IMR-90 (cell line): ENCODE measurements at regions not wholly inside any gene's neighbourhood (a gene's known extent, or its start where the extent isn't known, plus 50 kb on each side); places are given as distances from the start of the nearest gene placed in this dataset.

Experiments used
- ATAC-seq: fragments of 200-7000 bp; cut with Tn5 transposase; 2 replicates; pipeline ENCODE4 v1.9.1; 2020; ENCODE audit warnings: low read depth, mild to moderate bottlenecking, moderate library complexity
- BruUV-seq: library from RNA; stranded (reverse); fragments of 400-500 nt; replicated peaks from 2 replicates; lab custom pipeline; 2021; lab: Mats Ljungman, UMichigan
- CTCF ChIA-PET: fragments of 300-600 bp; formaldehyde crosslinking; extraction: SDS; loops from one replicate; lab custom pipeline; 2021; ENCODE audit warnings: antibody characterized with exemption; lab: Yijun Ruan, JAX
- POLR2A ChIA-PET: fragments of 300-600 bp; sonication (Branson Sonifier 250); formaldehyde crosslinking; loops from one replicate; lab custom pipeline; 2022; ENCODE audit warnings: antibody characterized with exemption; ENCODE audit not compliant: unreplicated experiment; lab: Charles Lee
- DNase-seq: peaks from one replicate; pipeline ENCODE4 v3.0.0; 2013
- H2AFZ ChIP-seq: replicated peaks from 2 replicates; pipeline ENCODE3; 2013; ENCODE audit warnings: low read length, mild to moderate bottlenecking; ENCODE audit not compliant: poor library complexity
- H2AK5ac ChIP-seq: 2 replicates; pipeline ENCODE4 v1.6.1; 2013; ENCODE audit warnings: low read depth, low read length, inconsistent platforms
- H2AK9ac ChIP-seq: replicated peaks from 2 replicates; pipeline ENCODE3; 2013; ENCODE audit warnings: mild to moderate bottlenecking, low read depth, low read length, moderate library complexity; ENCODE audit not compliant: poor library complexity
- H2BK120ac ChIP-seq: 2 replicates; pipeline ENCODE4 v1.6.1; 2013; ENCODE audit warnings: low read depth, low read length, inconsistent platforms
- H2BK15ac ChIP-seq: 3 replicates; pipeline ENCODE4 v1.6.1; 2013; ENCODE audit warnings: low read depth, low read length, inconsistent platforms
- H2BK20ac ChIP-seq: 2 replicates; pipeline ENCODE4 v1.6.1; 2013; ENCODE audit warnings: low read depth, mild to moderate bottlenecking, inconsistent platforms, low read length, moderate library complexity
- H2BK5ac ChIP-seq: 2 replicates; pipeline ENCODE4 v1.6.1; 2013; ENCODE audit warnings: mild to moderate bottlenecking, low read depth, low read length, inconsistent platforms; ENCODE audit not compliant: poor library complexity, severe bottlenecking
- H3K14ac ChIP-seq: replicated peaks from 2 replicates; pipeline ENCODE4 v1.6.1; 2013; ENCODE audit warnings: low read depth, low read length, inconsistent platforms
- H3K18ac ChIP-seq: 2 replicates; pipeline ENCODE4 v1.6.1; 2013; ENCODE audit warnings: low read depth, low read length, control low read depth
- H3K23ac ChIP-seq: 2 replicates; pipeline ENCODE4 v1.6.1; 2013; ENCODE audit warnings: low read depth, low read length, inconsistent platforms
- H3K27ac ChIP-seq: 2 replicates; pipeline ENCODE4 v1.5.1; 2013; ENCODE audit warnings: mild to moderate bottlenecking, control low read depth, low read length; ENCODE audit not compliant: insufficient read depth
- H3K27me3 ChIP-seq: 2 replicates; pipeline ENCODE4 v1.6.1; 2013; ENCODE audit warnings: low read length; ENCODE audit not compliant: control insufficient read depth, insufficient read depth
- H3K36me3 ChIP-seq: 2 replicates; pipeline ENCODE4 v1.6.1; 2013; ENCODE audit warnings: low read length, mixed read lengths; ENCODE audit not compliant: control insufficient read depth, insufficient read depth
- H3K4ac ChIP-seq: 2 replicates; pipeline ENCODE4 v1.6.1; 2013; ENCODE audit warnings: low read depth, low read length, inconsistent platforms
- H3K4me1 ChIP-seq: 2 replicates; pipeline ENCODE4 v1.6.1; 2013; ENCODE audit warnings: low read length, mixed read lengths; ENCODE audit not compliant: control insufficient read depth, insufficient read depth
- H3K4me2 ChIP-seq: 2 replicates; pipeline ENCODE4 v1.6.1; 2013; ENCODE audit warnings: low read depth, mild to moderate bottlenecking, control low read depth, low read length, moderate library complexity
- H3K4me3 ChIP-seq: 2 replicates; pipeline ENCODE4 v1.5.1; 2013; ENCODE audit warnings: low read depth, mild to moderate bottlenecking, control low read depth, low read length, moderate library complexity; ENCODE audit not compliant: insufficient read depth
- H3K56ac ChIP-seq: 2 replicates; pipeline ENCODE4 v1.6.1; 2013; ENCODE audit warnings: low read length, inconsistent platforms; ENCODE audit not compliant: insufficient read depth; ENCODE audit errors: extremely low read depth
- H3K79me1 ChIP-seq, 2 experiments: 2 replicates each; pipeline ENCODE4 v1.6.1; 2013; ENCODE audit warnings: low read length in 2 of 2, inconsistent platforms in 1 of 2, low read depth in 1 of 2
- H3K9ac ChIP-seq: 2 replicates; pipeline ENCODE4 v1.6.1; 2013; ENCODE audit warnings: low read depth, low read length, control low read depth
- H3K9me1 ChIP-seq: 2 replicates; pipeline ENCODE4 v1.6.1; 2013; ENCODE audit warnings: low read length, inconsistent platforms; ENCODE audit not compliant: insufficient read depth
- H3K9me3 ChIP-seq: 2 replicates; pipeline ENCODE4 v1.6.1; 2013; ENCODE audit warnings: low read length; ENCODE audit not compliant: control insufficient read depth, insufficient read depth
- H4K20me1 ChIP-seq: 2 replicates; pipeline ENCODE4 v1.6.1; 2013; ENCODE audit warnings: low read length, inconsistent platforms; ENCODE audit not compliant: insufficient read depth
- H4K5ac ChIP-seq: 2 replicates; pipeline ENCODE4 v1.6.1; 2013; ENCODE audit warnings: mild to moderate bottlenecking, low read depth, low read length, control low read depth
- H4K8ac ChIP-seq, 2 experiments: 2 replicates each; pipeline ENCODE4 v1.6.1; 2013; ENCODE audit warnings: low read depth in 2 of 2, low read length in 2 of 2, control low read depth in 1 of 2, inconsistent platforms in 1 of 2
- H4K91ac ChIP-seq: 2 replicates; pipeline ENCODE4 v1.6.1; 2013; ENCODE audit warnings: low read depth, low read length, inconsistent platforms; ENCODE audit not compliant: insufficient read depth
- BHLHE40 ChIP-seq: fragments of 150-350 bp; IDR thresholded peaks from 2 replicates; pipeline ENCODE4 v1.6.1; 2016; ENCODE audit warnings: mild to moderate bottlenecking, low read depth, low read length
- CEBPB ChIP-seq: IDR thresholded peaks from 2 replicates; pipeline ENCODE4 v1.6.1; 2012; ENCODE audit warnings: low read depth, low read length, improper control_type of control experiment
- CHD1 ChIP-seq: IDR thresholded peaks from 2 replicates; pipeline ENCODE4 v1.6.1; 2012; ENCODE audit warnings: low read depth, low read length, improper control_type of control experiment
- CTCF ChIP-seq: conservative IDR thresholded peaks from 2 replicates; pipeline ENCODE4 v1.5.1; 2012; ENCODE audit warnings: mild to moderate bottlenecking, low read depth, low read length, improper control_type of control experiment
- ELK1 ChIP-seq: fragments of 150-350 bp; IDR thresholded peaks from 2 replicates; pipeline ENCODE4 v1.6.1; 2016; ENCODE audit warnings: low read depth, mild to moderate bottlenecking, low read length, moderate library complexity, borderline replicate concordance
- MAZ ChIP-seq: IDR thresholded peaks from 2 replicates; pipeline ENCODE4 v1.6.1; 2012; ENCODE audit warnings: low read depth, mild to moderate bottlenecking, low read length, improper control_type of control experiment, moderate library complexity, borderline replicate concordance
- MXI1 ChIP-seq: IDR thresholded peaks from 2 replicates; pipeline ENCODE4 v1.6.1; 2012; ENCODE audit warnings: low read depth, mild to moderate bottlenecking, low read length, moderate library complexity, borderline replicate concordance
- NFE2L2 ChIP-seq: fragments of 150-350 bp; IDR thresholded peaks from 2 replicates; pipeline ENCODE4 v1.6.1; 2016; ENCODE audit warnings: low read depth, mild to moderate bottlenecking, low read length
- POLR2A ChIP-seq: IDR thresholded peaks from 2 replicates; pipeline ENCODE4 v1.6.1; 2012; ENCODE audit warnings: mild to moderate bottlenecking, low read depth, low read length
- RAD21 ChIP-seq: IDR thresholded peaks from 2 replicates; pipeline ENCODE4 v1.6.1; 2012; ENCODE audit warnings: low read length, improper control_type of control experiment
- RCOR1 ChIP-seq: IDR thresholded peaks from 2 replicates; pipeline ENCODE4 v1.6.1; 2012; ENCODE audit warnings: mild to moderate bottlenecking, low read length, improper control_type of control experiment; ENCODE audit not compliant: insufficient replicate concordance
- RFX5 ChIP-seq: IDR thresholded peaks from 2 replicates; pipeline ENCODE4 v1.8.0; 2012; ENCODE audit warnings: low read depth, mild to moderate bottlenecking, low read length, moderate library complexity
- SMC3 ChIP-seq: fragments of 150-350 bp; IDR thresholded peaks from 2 replicates; pipeline ENCODE4 v1.6.1; 2016; ENCODE audit warnings: low read depth, mild to moderate bottlenecking, antibody characterized with exemption, low read length, moderate library complexity
- WGBS, 2 experiments: methylation state at CpG; one replicate each; pipeline versions ENCODE4 v1.1.5 to v1.1.7; 2013; ENCODE audit warnings: missing lambda C conversion rate in 2 of 2; ENCODE audit not compliant: insufficient read length in 1 of 2; ENCODE audit errors: extremely low coverage in 2 of 2; 5-methylcytosine and 5-hydroxymethylcytosine counted together
- dilution Hi-C: fragments of 300-500 bp; cut with HindIII; formaldehyde crosslinking; loops from one replicate; pipeline ENCODE4 v1.14.3; 2018; ENCODE audit warnings: low sequenced_read_pairs; ENCODE audit not compliant: unreplicated experiment
- in situ Hi-C: fragments of 300-500 bp; cut with MboI; formaldehyde crosslinking; loops from 3 replicates; pipeline ENCODE4 v1.14.3; 2019; ENCODE audit warnings: low sequenced_read_pairs, inconsistent platforms, mixed read lengths
- intact Hi-C: fragments of 100-400 bp; cut with micrococcal nuclease; formaldehyde crosslinking; loops from 2 replicates; pipeline ENCODE4 v1.10.0; 2022

GRCh38 chr2:83253848-83254247, 1205.2 kb downstream of the SUCLG1 start:
- H4K91ac ChIP-seq: no peak overlapping the region
- H3K4me2 ChIP-seq: no peak overlapping the region
- H2BK120ac ChIP-seq: no peak overlapping the region
- no peaks in the 10 kb centered on the region for H4K20me1 ChIP-seq
- no peak overlapping the region for H2AK5ac ChIP-seq
- no peak overlapping the region for H2AFZ ChIP-seq
- H3K36me3 ChIP-seq: no peaks in the 10 kb centered on the region
- no peak overlapping the region for H3K4me3 ChIP-seq
- no peak overlapping the region for H3K18ac ChIP-seq
- dilution Hi-C loops (no loop called here), intact Hi-C loops (no loop called here), in situ Hi-C loops (no loop called here)
- H4K5ac ChIP-seq: no peak overlapping the region
- POLR2A ChIA-PET: no interaction called here
- no peak overlapping the region for H3K14ac ChIP-seq
- H3K79me1 ChIP-seq: no peaks in the 10 kb centered on the region
- no peak overlapping the region for H3K56ac ChIP-seq
- CTCF ChIA-PET: interaction anchor here (0.6 kb wide), 1 partner anchor 270 kb away, joined by 3 read pairs; no protein-coding TSS in a partner anchor
- H3K4me1 ChIP-seq: no peaks in the 10 kb centered on the region
- no peak overlapping the region for H3K23ac ChIP-seq
- H4K8ac ChIP-seq: no peak overlapping the region
- no peaks in the 10 kb centered on the region for H3K9me3 ChIP-seq
- BruUV-seq: no TSS peak
- no CpG with 5 or more reads among the region's 1 CpG for WGBS, 2 experiments
- H2BK15ac ChIP-seq: no peak overlapping the region
- H3K27me3 ChIP-seq: no peaks in the 10 kb centered on the region
- TF ChIP-seq ELK1 (no peak), POLR2A (no peak), RFX5 (no peak), RAD21 (no peak), MAZ (no peak), RCOR1 (no peak), CHD1 (no peak), CEBPB (no peak), SMC3 (no peak), MXI1 (no peak), BHLHE40 (no peak), CTCF (no peak), NFE2L2 (no peak)
- no peak overlapping the region for H3K4ac ChIP-seq
- H3K9me1 ChIP-seq: no peaks in the 10 kb centered on the region
- H2AK9ac ChIP-seq: no peak overlapping the region
- H3K27ac ChIP-seq: no peak overlapping the region
- ATAC-seq: no peak
- DNase-seq: no peak
- no peak overlapping the region for H3K9ac ChIP-seq
- no peak overlapping the region for H2BK20ac ChIP-seq
- no peak overlapping the region for H2BK5ac ChIP-seq
